ENCODE measurements at regions not wholly inside any gene's neighbourhood (a gene's known extent, or its start where the extent isn't known, plus 50 kb on each side); places are given as distances from the start of the nearest gene placed in this dataset.

GRCh38 chr13:22144806-22145205, 473.9 kb downstream of the FGF9 start:
- H3K23me2 ChIP-seq (ENCODE audit: low read depth, low read length): no peaks in the 10 kb centered on the region
- H2BK120ac ChIP-seq (replicated peaks; ENCODE audit: low read depth, low read length): no peak overlapping the region
- H3K27ac ChIP-seq (ENCODE audit: low read depth, low read length): no peak overlapping the region
- CTCF ChIA-PET (ENCODE audit: partially characterized antibody): no interaction called here
- no peak overlapping the region for H4K91ac ChIP-seq (replicated peaks; ENCODE audit: insufficient read length, low read length)
- no peak overlapping the region for H2BK12ac ChIP-seq (ENCODE audit: low read depth, low read length)
- no peak overlapping the region for H3K14ac ChIP-seq (ENCODE audit: insufficient read length)
- H3K4ac ChIP-seq (replicated peaks; ENCODE audit: insufficient read length, low read depth, low read length): no peak overlapping the region
- H4K5ac ChIP-seq (ENCODE audit: insufficient read length, low read depth, low read length): no peak overlapping the region
- 88% methylated on average over 2 of the region's 2 CpGs; no CpG with 5 or more reads in 1 of the 2 experiments for WGBS, 2 experiments (ENCODE audit: extremely low coverage in 1 of 2, insufficient coverage in 1 of 2, insufficient read length in 1 of 2, insufficient replicate concordance in 2 of 2, low coverage in 1 of 2, low lambda C conversion rate in 2 of 2, missing lambda C conversion rate in 1 of 2)
- H2AFZ ChIP-seq (ENCODE audit: low read length): no peak overlapping the region
- H3K27me3 ChIP-seq (replicated peaks in 1 of 4; ENCODE audit: control insufficient read depth in 3 of 4, extremely low read depth in 1 of 4, insufficient read depth in 3 of 4, low read length in 3 of 4): peaks cover 0 to 1% (median 0%) of the 10 kb centered on the region in 4 experiments; a peak in 1 of 7 replicates
- no peaks in the 10 kb centered on the region for H4K20me1 ChIP-seq (replicated peaks in 1 of 2; ENCODE audit: control insufficient read depth in 1 of 2, insufficient read depth in 2 of 2, low read length in 2 of 2)
- H3K36me3 ChIP-seq (ENCODE audit: control insufficient read depth in 2 of 4, insufficient read depth in 4 of 4, low read length in 3 of 4): no peaks in the 10 kb centered on the region
- no peaks in the 10 kb centered on the region for H3K9me3 ChIP-seq (ENCODE audit: insufficient read depth in 2 of 2, low read depth in 1 of 2, low read length in 1 of 2)
- no peak overlapping the region for H3K18ac ChIP-seq (ENCODE audit: extremely low read depth, low read length)
- no peak overlapping the region for H3K23ac ChIP-seq (ENCODE audit: insufficient read length)
- no peaks in the 10 kb centered on the region for H3K4me1 ChIP-seq (replicated peaks in 1 of 4; ENCODE audit: control insufficient read depth in 3 of 4, insufficient read depth in 4 of 4, low read length in 3 of 4)
- H2BK15ac ChIP-seq (ENCODE audit: low read length): no peak overlapping the region
- DNase-seq (ENCODE audit: low read depth in 1 of 2, low spot score in 2 of 2): no peak
- H2AK5ac ChIP-seq (ENCODE audit: low read depth, low read length): no peak overlapping the region
- H3K4me2 ChIP-seq (ENCODE audit: insufficient read depth in 1 of 2, low read depth in 2 of 2, low read length in 2 of 2): no peak overlapping the region
- no peaks in the 10 kb centered on the region for H3K79me1 ChIP-seq (ENCODE audit: low read depth, low read length)
- no peak overlapping the region for H3K4me3 ChIP-seq (ENCODE audit: extremely low read depth in 1 of 4, insufficient read depth in 2 of 4, low read depth in 3 of 4, low read length in 4 of 4)
- H4K8ac ChIP-seq (ENCODE audit: extremely low read depth, insufficient read depth, low read length): no peak overlapping the region
- TF ChIP-seq SIRT6 (IDR thresholded peaks at IDR 0.05; ENCODE audit: low read length): no peak
- no peak for TF ChIP-seq HDAC6 (IDR thresholded peaks at IDR 0.05; ENCODE audit: low read depth, low read length)
- POLR2A ChIA-PET (ENCODE audit: partially characterized antibody): no interaction called here
- FAIRE-seq: no peak
- H3K56ac ChIP-seq (replicated peaks; ENCODE audit: insufficient read length, low read depth, low read length): no peak overlapping the region
- H3K9ac ChIP-seq (replicated peaks in 1 of 4; ENCODE audit: extremely low read depth in 1 of 4, low read depth in 3 of 4, low read length in 3 of 4): no peak overlapping the region
- H2BK5ac ChIP-seq (ENCODE audit: low read depth, low read length): no peak overlapping the region
- no peak overlapping the region for H2BK20ac ChIP-seq (ENCODE audit: low read length)
- H3K79me2 ChIP-seq (ENCODE audit: control insufficient read depth in 1 of 2, insufficient read depth in 2 of 2, low read length in 2 of 2): no peaks in the 10 kb centered on the region
